Parathyroid adenoma (tissue), 2 donors: ENCODE measurements at regions not wholly inside any gene's neighbourhood (a gene's known extent, or its start where the extent isn't known, plus 50 kb on each side); places are given as distances from the start of the nearest gene placed in this dataset.

Experiments used
- H2AFZ ChIP-seq: fragments of 300-600 bp; sonication (generic); one replicate; pipeline ENCODE4 v1.7.0; 2017; ENCODE audit warnings: antibody characterized with exemption, mild to moderate bottlenecking
- H3K27ac ChIP-seq: fragments of 300-600 bp; sonication (generic); one replicate; pipeline ENCODE4 v1.7.0; 2017
- H3K27me3 ChIP-seq: fragments of 300-600 bp; sonication (generic); one replicate; pipeline ENCODE4 v1.7.0; 2017; ENCODE audit warnings: low read length; ENCODE audit not compliant: control insufficient read depth, insufficient read depth
- H3K36me3 ChIP-seq: fragments of 300-600 bp; sonication (generic); one replicate; pipeline ENCODE4 v1.7.0; 2017; ENCODE audit warnings: low read length; ENCODE audit not compliant: control insufficient read depth, insufficient read depth
- H3K4me1 ChIP-seq: fragments of 300-600 bp; sonication (generic); one replicate; pipeline ENCODE4 v1.7.0; 2017; ENCODE audit warnings: control low read depth
- H3K4me2 ChIP-seq: fragments of 300-600 bp; sonication (generic); one replicate; pipeline ENCODE4 v1.7.0; 2017; ENCODE audit warnings: low read length
- H3K4me3 ChIP-seq: fragments of 300-600 bp; sonication (generic); one replicate; pipeline ENCODE4 v1.7.0; 2017; ENCODE audit warnings: low read depth, low read length
- H3K79me2 ChIP-seq: fragments of 300-600 bp; sonication (generic); one replicate; pipeline ENCODE4 v1.7.0; 2017; ENCODE audit warnings: control low read depth
- H3K9ac ChIP-seq: fragments of 300-600 bp; sonication (generic); one replicate; pipeline ENCODE4 v1.7.0; 2017; ENCODE audit warnings: mild to moderate bottlenecking
- H3K9me3 ChIP-seq: fragments of 300-600 bp; sonication (generic); one replicate; pipeline ENCODE4 v1.7.0; 2017; ENCODE audit warnings: low read length; ENCODE audit not compliant: control insufficient read depth
- CTCF ChIP-seq: fragments of 300-600 bp; sonication (generic); IDR thresholded peaks from one replicate; pipeline ENCODE4 v1.7.0; 2017; ENCODE audit warnings: antibody characterized with exemption, mild to moderate bottlenecking
- donor health status: primary hyperparathyroidism.

GRCh38 chr21:35139382-35139715, 90.2 kb upstream of the RUNX1 start:
- no peak overlapping the region for H3K4me2 ChIP-seq
- no peak overlapping the region for H2AFZ ChIP-seq
- H3K9me3 ChIP-seq = no peaks in the 10 kb centered on the region
- H3K9ac ChIP-seq = no peak overlapping the region
- TF ChIP-seq CTCF = no peak
- H3K79me2 ChIP-seq = no peaks in the 10 kb centered on the region
- H3K4me1 ChIP-seq = no peaks in the 10 kb centered on the region
- H3K27ac ChIP-seq = no peak overlapping the region
- no peaks in the 10 kb centered on the region for H3K36me3 ChIP-seq
- no peak overlapping the region for H3K4me3 ChIP-seq
- H3K27me3 ChIP-seq = no peaks in the 10 kb centered on the region

GRCh38 chr21:35138665-35139381, 89.7 kb upstream of the RUNX1 start:
- no peaks in the 10 kb centered on the region for H3K79me2 ChIP-seq
- H3K4me2 ChIP-seq = no peak overlapping the region
- TF ChIP-seq CTCF = no peak
- no peaks in the 10 kb centered on the region for H3K27me3 ChIP-seq
- no peak overlapping the region for H2AFZ ChIP-seq
- no peak overlapping the region for H3K27ac ChIP-seq
- H3K4me1 ChIP-seq = no peaks in the 10 kb centered on the region
- H3K36me3 ChIP-seq = no peaks in the 10 kb centered on the region
- H3K9me3 ChIP-seq = no peaks in the 10 kb centered on the region
- H3K9ac ChIP-seq = no peak overlapping the region
- H3K4me3 ChIP-seq = no peak overlapping the region

GRCh38 chr21:35136586-35137219, 87.6 kb upstream of the RUNX1 start:
- Histone ChIP-seq H2AFZ (no peak overlapping the region), H3K9ac (no peak overlapping the region), H3K4me3 (no peak overlapping the region), H3K27ac (no peak overlapping the region), H3K9me3 (no peaks in the 10 kb centered on the region), H3K27me3 (no peaks in the 10 kb centered on the region), H3K36me3 (no peaks in the 10 kb centered on the region), H3K79me2 (no peaks in the 10 kb centered on the region), H3K4me1 (no peaks in the 10 kb centered on the region), H3K4me2 (no peak overlapping the region)
- no peak for TF ChIP-seq CTCF

GRCh38 chr21:35136106-35136505, 87.0 kb upstream of the RUNX1 start:
- Histone ChIP-seq H3K36me3 (no peaks in the 10 kb centered on the region), H3K4me1 (no peaks in the 10 kb centered on the region), H2AFZ (no peak overlapping the region), H3K79me2 (no peaks in the 10 kb centered on the region), H3K27ac (no peak overlapping the region), H3K9me3 (no peaks in the 10 kb centered on the region), H3K9ac (no peak overlapping the region), H3K27me3 (no peaks in the 10 kb centered on the region), H3K4me3 (no peak overlapping the region), H3K4me2 (no peak overlapping the region)
- no peak for TF ChIP-seq CTCF

GRCh38 chr21:35135481-35135880, 86.4 kb upstream of the RUNX1 start:
- H3K27me3 ChIP-seq = no peaks in the 10 kb centered on the region
- TF ChIP-seq CTCF = no peak
- H3K4me2 ChIP-seq = no peak overlapping the region
- no peaks in the 10 kb centered on the region for H3K4me1 ChIP-seq
- H2AFZ ChIP-seq = no peak overlapping the region
- no peak overlapping the region for H3K9ac ChIP-seq
- H3K27ac ChIP-seq = no peak overlapping the region
- H3K4me3 ChIP-seq = no peak overlapping the region
- H3K36me3 ChIP-seq = no peaks in the 10 kb centered on the region
- no peaks in the 10 kb centered on the region for H3K79me2 ChIP-seq
- no peaks in the 10 kb centered on the region for H3K9me3 ChIP-seq
